Keratinocyte (primary cell): ENCODE measurements at regions not wholly inside any gene's neighbourhood (a gene's known extent, or its start where the extent isn't known, plus 50 kb on each side); places are given as distances from the start of the nearest gene placed in this dataset.

ENCODE experiments used
- DNase-seq: peaks from one replicate; pipeline ENCODE4 v3.0.0-alpha.2; 2011; ENCODE audit warnings: low read depth, missing footprints, low spot score
- FAIRE-seq: peaks from 2 replicates; lab custom pipeline; 2011; peaks lifted over from hg19 to GRCh38; lab: Jason Lieb, UNC
- H2AFZ ChIP-seq: 2 replicates; pipeline ENCODE4 v1.6.0; 2012; ENCODE audit warnings: low read length, control low read depth, inconsistent platforms; ENCODE audit not compliant: control insufficient read depth
- H3K27ac ChIP-seq: 2 replicates; pipeline ENCODE4 v1.5.1; 2011; ENCODE audit warnings: low read length; ENCODE audit not compliant: control insufficient read depth, insufficient read depth
- H3K27me3 ChIP-seq: 3 replicates; pipeline ENCODE4 v1.6.0; 2011; ENCODE audit warnings: low read length; ENCODE audit not compliant: control insufficient read depth, insufficient read depth; ENCODE audit errors: extremely low read depth
- H3K36me3 ChIP-seq, 2 experiments: 2 replicates in 1 of 2; 3 replicates in 1 of 2; pipeline ENCODE4 v1.5.1; 2011; ENCODE audit warnings: low read length in 2 of 2, mild to moderate bottlenecking in 1 of 2; ENCODE audit not compliant: control insufficient read depth in 2 of 2, insufficient read depth in 2 of 2; ENCODE audit errors: extremely low read depth in 1 of 2
- H3K4me1 ChIP-seq: 3 replicates; pipeline ENCODE4 v1.5.1; 2011; ENCODE audit warnings: low read length; ENCODE audit not compliant: control insufficient read depth, insufficient read depth; ENCODE audit errors: extremely low read depth
- H3K4me2 ChIP-seq: 3 replicates; pipeline ENCODE4 v1.6.0; 2011; ENCODE audit warnings: low read depth, low read length; ENCODE audit not compliant: control insufficient read depth, insufficient read depth; ENCODE audit errors: extremely low read depth
- H3K4me3 ChIP-seq, 3 experiments: fragments of 200-600 bp in 1 of 3; sonication (generic) in 1 of 3; 2 replicates in 2 of 3; 3 replicates in 1 of 3; pipeline ENCODE4 v1.5.1; 2011 to 2016; ENCODE audit warnings: low read length in 3 of 3, mild to moderate bottlenecking in 3 of 3, control low read depth in 2 of 3, inconsistent platforms in 1 of 3, low read depth in 1 of 3, mixed read lengths in 1 of 3, mixed run types in 1 of 3, moderate library complexity in 1 of 3; ENCODE audit not compliant: control insufficient read depth in 2 of 3, insufficient read depth in 2 of 3; ENCODE audit errors: extremely low read depth in 1 of 3
- H3K79me2 ChIP-seq: 2 replicates; pipeline ENCODE4 v1.6.0; 2012; ENCODE audit warnings: low read length; ENCODE audit not compliant: control insufficient read depth, insufficient read depth
- H3K9ac ChIP-seq: 3 replicates; pipeline ENCODE4 v1.6.0; 2011; ENCODE audit warnings: low read length; ENCODE audit not compliant: control insufficient read depth, insufficient read depth; ENCODE audit errors: extremely low read depth
- H3K9me1 ChIP-seq: 3 replicates; pipeline ENCODE4 v1.6.0; 2011; ENCODE audit warnings: low read length; ENCODE audit not compliant: control insufficient read depth, insufficient read depth; ENCODE audit errors: extremely low read depth
- H3K9me3 ChIP-seq: 2 replicates; pipeline ENCODE4 v1.5.1; 2012; ENCODE audit warnings: low read depth, low read length; ENCODE audit not compliant: control insufficient read depth
- H4K20me1 ChIP-seq: 3 replicates; pipeline ENCODE4 v1.6.0; 2011; ENCODE audit warnings: low read length; ENCODE audit not compliant: control insufficient read depth, insufficient read depth; ENCODE audit errors: extremely low read depth
- CTCF ChIP-seq, 3 experiments: IDR thresholded peaks in 1 of 3; conservative IDR thresholded peaks in 1 of 3; optimal IDR thresholded peaks in 1 of 3; 2 replicates in 2 of 3; 3 replicates in 1 of 3; pipeline versions ENCODE3 to v1.5.1; 2011; ENCODE audit warnings: low read length in 3 of 3, mild to moderate bottlenecking in 3 of 3, moderate library complexity in 2 of 3, control low read depth in 1 of 3, inconsistent platforms in 1 of 3; ENCODE audit not compliant: insufficient read depth in 2 of 3; ENCODE audit errors: extremely low read depth in 1 of 3
- EZH2 ChIP-seq: IDR thresholded peaks from one replicate; pipeline ENCODE4 v1.6.1; 2012; ENCODE audit warnings: inconsistent platforms, mild to moderate bottlenecking, low read length, moderate library complexity
- dilution Hi-C: fragments of 300-500 bp; cut with MboI; formaldehyde crosslinking; loops from one replicate; pipeline ENCODE4 v1.7.0; 2020; ENCODE audit warnings: low sequenced_read_pairs; ENCODE audit not compliant: extremely low pct_ligation_motif_present

GRCh38 chr13:73618275-73618865 is 515.8 kb downstream of the KLF12 start:
- no peak for TF ChIP-seq EZH2
- no peak for TF ChIP-seq CTCF (optimal IDR thresholded peaks at IDR 0.05 in 1 of 3, IDR thresholded peaks at IDR 0.05 in 1 of 3, conservative IDR thresholded peaks at IDR 0.05 in 1 of 3; ENCODE audit: extremely low read depth in 1 of 3, insufficient read depth in 2 of 3, low read length in 3 of 3)
- no peaks in the 10 kb centered on the region for H3K9me1 ChIP-seq
- H3K4me3 ChIP-seq = no peak overlapping the region
- H2AFZ ChIP-seq = no peak overlapping the region
- FAIRE-seq (no peak), DNase-seq (no peak)
- H3K36me3 ChIP-seq = no peaks in the 10 kb centered on the region
- H3K9me3 ChIP-seq = no peaks in the 10 kb centered on the region
- H3K27ac ChIP-seq = no peak overlapping the region
- H3K4me2 ChIP-seq = no peak overlapping the region
- no peaks in the 10 kb centered on the region for H3K27me3 ChIP-seq
- dilution Hi-C loops = no loop called here
- no peaks in the 10 kb centered on the region for H3K4me1 ChIP-seq
- H4K20me1 ChIP-seq = no peaks in the 10 kb centered on the region
- H3K79me2 ChIP-seq = no peaks in the 10 kb centered on the region
- H3K9ac ChIP-seq = no peak overlapping the region

- DNase-seq (no peak), FAIRE-seq (no peak)
- H3K9ac ChIP-seq = no peak overlapping the region
- no peaks in the 10 kb centered on the region for H3K36me3 ChIP-seq
- H3K4me3 ChIP-seq = no peak overlapping the region
- no peak overlapping the region for H2AFZ ChIP-seq
- no peak overlapping the region for H3K4me2 ChIP-seq
- H3K4me1 ChIP-seq = peaks cover 1% of the 10 kb centered on the region
- no peaks in the 10 kb centered on the region for H3K27me3 ChIP-seq
- dilution Hi-C loops = no loop called here
- no peak overlapping the region for H3K27ac ChIP-seq
- H3K79me2 ChIP-seq = no peaks in the 10 kb centered on the region
- no peaks in the 10 kb centered on the region for H4K20me1 ChIP-seq
- no peaks in the 10 kb centered on the region for H3K9me1 ChIP-seq
- no peak for TF ChIP-seq CTCF (optimal IDR thresholded peaks at IDR 0.05 in 1 of 3, IDR thresholded peaks at IDR 0.05 in 1 of 3, conservative IDR thresholded peaks at IDR 0.05 in 1 of 3; ENCODE audit: extremely low read depth in 1 of 3, insufficient read depth in 2 of 3, low read length in 3 of 3)
- no peak for TF ChIP-seq EZH2
- H3K9me3 ChIP-seq = no peaks in the 10 kb centered on the region
These were observed 517.3 kb downstream of the KLF12 start for GRCh38 chr13:73616861-73617260.
